Suprapubic skin (tissue), 4 donors: ENCODE measurements at regions not wholly inside any gene's neighbourhood (a gene's known extent, or its start where the extent isn't known, plus 50 kb on each side); places are given as distances from the start of the nearest gene placed in this dataset.

ENCODE experiments used
- DNase-seq, 2 donors: peaks; one replicate each; pipeline ENCODE4 v3.0.0-alpha.2; 2019; ENCODE audit warnings: low spot score in 2 of 2
- H3K27ac ChIP-seq: fragments of 200-600 bp; sonication (generic); one replicate; pipeline ENCODE4 v1.5.1; 2019
- H3K27me3 ChIP-seq: fragments of 200-600 bp; sonication (generic); one replicate; pipeline ENCODE4 v1.5.1; 2019
- H3K36me3 ChIP-seq: fragments of 200-600 bp; sonication (generic); one replicate; pipeline ENCODE4 v1.5.1; 2019
- H3K4me1 ChIP-seq: fragments of 200-600 bp; sonication (generic); one replicate; pipeline ENCODE4 v1.5.1; 2019
- H3K4me3 ChIP-seq: fragments of 200-600 bp; sonication (generic); one replicate; pipeline ENCODE4 v1.5.1; 2019; ENCODE audit warnings: mild to moderate bottlenecking
- H3K9me3 ChIP-seq: fragments of 200-600 bp; sonication (generic); one replicate; pipeline ENCODE4 v1.5.1; 2019
- CTCF ChIP-seq, 2 donors: fragments of 200-600 bp in 1 of 2; fragments of 450-650 bp in 1 of 2; sonication (generic) in 1 of 2; IDR thresholded peaks; one replicate each; pipeline ENCODE4 v1.5.1; 2016 to 2019; ENCODE audit warnings: antibody characterized with exemption in 2 of 2, mild to moderate bottlenecking in 1 of 2, moderate library complexity in 1 of 2
- EP300 ChIP-seq: sonication (generic); formaldehyde crosslinking; IDR thresholded peaks from one replicate; pipeline ENCODE4 v1.6.1; 2017; ENCODE audit warnings: antibody characterized with exemption
- POLR2A ChIP-seq, 2 donors: fragments of 450-650 bp; IDR thresholded peaks; one replicate each; pipeline ENCODE4 v1.6.1; 2017; ENCODE audit warnings: antibody characterized with exemption in 2 of 2, mild to moderate bottlenecking in 2 of 2, moderate library complexity in 2 of 2
- POLR2AphosphoS5 ChIP-seq, 3 donors: sonication (generic); formaldehyde crosslinking; IDR thresholded peaks; one replicate each; pipeline ENCODE4 v1.6.1; 2017; ENCODE audit warnings: antibody characterized with exemption in 3 of 3
- WGBS: methylation state at CpG from one replicate; pipeline ENCODE4 v1.1.5; 2018; 5-methylcytosine and 5-hydroxymethylcytosine counted together

GRCh38 chr6:80436663-80437062 lies 330.2 kb downstream of the BCKDHB start:
- H3K36me3 ChIP-seq = no peaks in the 10 kb centered on the region
- no peaks in the 10 kb centered on the region for H3K4me1 ChIP-seq
- H3K4me3 ChIP-seq = no peak overlapping the region
- no peaks in the 10 kb centered on the region for H3K27me3 ChIP-seq
- 93% methylated on average over 1 of the region's 1 CpG for WGBS
- DNase-seq = no peak
- H3K9me3 ChIP-seq = no peaks in the 10 kb centered on the region
- TF ChIP-seq POLR2AphosphoS5 (IDR thresholded peaks at IDR 0.05) (no peak), CTCF (IDR thresholded peaks at IDR 0.05) (no peak), EP300 (no peak), POLR2A (IDR thresholded peaks at IDR 0.05) (no peak)
- no peak overlapping the region for H3K27ac ChIP-seq

GRCh38 chr6:80435457-80435856 lies 329.0 kb downstream of the BCKDHB start:
- no peaks in the 10 kb centered on the region for H3K36me3 ChIP-seq
- no peak overlapping the region for H3K4me3 ChIP-seq
- H3K27ac ChIP-seq = no peak overlapping the region
- WGBS = 85% methylated on average over 5 of the region's 5 CpGs
- DNase-seq = no peak
- TF ChIP-seq POLR2AphosphoS5 (IDR thresholded peaks at IDR 0.05) = no peak
- no peak for TF ChIP-seq EP300
- no peaks in the 10 kb centered on the region for H3K9me3 ChIP-seq
- H3K4me1 ChIP-seq = no peaks in the 10 kb centered on the region
- no peaks in the 10 kb centered on the region for H3K27me3 ChIP-seq

- no peak overlapping the region for H3K4me3 ChIP-seq
- TF ChIP-seq POLR2A (IDR thresholded peaks at IDR 0.05) = no peak
- no peak for TF ChIP-seq EP300
- TF ChIP-seq CTCF (IDR thresholded peaks at IDR 0.05) = no peak
- TF ChIP-seq POLR2AphosphoS5 (IDR thresholded peaks at IDR 0.05) = no peak
- DNase-seq = no peak
- no peaks in the 10 kb centered on the region for H3K27me3 ChIP-seq
- no peaks in the 10 kb centered on the region for H3K4me1 ChIP-seq
- H3K36me3 ChIP-seq = no peaks in the 10 kb centered on the region
- no peaks in the 10 kb centered on the region for H3K9me3 ChIP-seq
- no peak overlapping the region for H3K27ac ChIP-seq
- 66% methylated on average over 4 of the region's 4 CpGs for WGBS
Observed at GRCh38 chr6:80434691-80435350, 328.4 kb downstream of the BCKDHB start.

- WGBS = 64% methylated on average over 2 of the region's 2 CpGs
- DNase-seq = no peak
Observed at GRCh38 chr6:80433673-80434025, 327.2 kb downstream of the BCKDHB start.

GRCh38 chr6:80433010-80433672 lies 326.7 kb downstream of the BCKDHB start:
- 73% methylated on average over 2 of the region's 10 CpGs for WGBS
- Histone ChIP-seq H3K4me1 (no peaks in the 10 kb centered on the region), H3K9me3 (no peaks in the 10 kb centered on the region), H3K4me3 (no peak overlapping the region), H3K27me3 (no peaks in the 10 kb centered on the region), H3K36me3 (no peaks in the 10 kb centered on the region), H3K27ac (no peak overlapping the region)
- TF ChIP-seq CTCF (IDR thresholded peaks at IDR 0.05) (no peak), EP300 (no peak), POLR2AphosphoS5 (IDR thresholded peaks at IDR 0.05) (no peak), POLR2A (IDR thresholded peaks at IDR 0.05) (no peak)
- no peak for DNase-seq

More at GRCh38 chr6:80433673-80434025, 327.2 kb downstream of the BCKDHB start:
- Histone ChIP-seq H3K9me3 (no peaks in the 10 kb centered on the region), H3K36me3 (no peaks in the 10 kb centered on the region), H3K4me1 (no peaks in the 10 kb centered on the region), H3K4me3 (no peak overlapping the region), H3K27me3 (no peaks in the 10 kb centered on the region), H3K27ac (no peak overlapping the region)
- TF ChIP-seq EP300 (no peak), POLR2A (IDR thresholded peaks at IDR 0.05) (no peak)

GRCh38 chr6:80425089-80425823 lies 318.8 kb downstream of the BCKDHB start:
- Histone ChIP-seq H3K36me3 (no peaks in the 10 kb centered on the region), H3K9me3 (peaks cover 4% of the 10 kb centered on the region), H3K4me1 (no peaks in the 10 kb centered on the region), H3K27ac (no peak overlapping the region), H3K4me3 (no peak overlapping the region), H3K27me3 (no peaks in the 10 kb centered on the region)
- 67% methylated on average over 2 of the region's 2 CpGs for WGBS
- DNase-seq = no peak
- TF ChIP-seq EP300 (no peak), CTCF (IDR thresholded peaks at IDR 0.05) (no peak), POLR2A (IDR thresholded peaks at IDR 0.05) (no peak), POLR2AphosphoS5 (IDR thresholded peaks at IDR 0.05) (no peak)
